Ammon's horn (tissue), 1 donor: ENCODE measurements at regions not wholly inside any gene's neighbourhood (a gene's known extent, or its start where the extent isn't known, plus 50 kb on each side); places are given as distances from the start of the nearest gene placed in this dataset.
"Not testable (repeated sequence)": the region's sequence is repeated elsewhere in the genome, so short reads cannot be mapped to it uniquely, and the experiment has no call there.

ENCODE experiments used
- DNase-seq: peaks from one replicate; pipeline ENCODE4 v3.0.0-alpha.2; 2016; ENCODE audit warnings: low spot score

DNA sequence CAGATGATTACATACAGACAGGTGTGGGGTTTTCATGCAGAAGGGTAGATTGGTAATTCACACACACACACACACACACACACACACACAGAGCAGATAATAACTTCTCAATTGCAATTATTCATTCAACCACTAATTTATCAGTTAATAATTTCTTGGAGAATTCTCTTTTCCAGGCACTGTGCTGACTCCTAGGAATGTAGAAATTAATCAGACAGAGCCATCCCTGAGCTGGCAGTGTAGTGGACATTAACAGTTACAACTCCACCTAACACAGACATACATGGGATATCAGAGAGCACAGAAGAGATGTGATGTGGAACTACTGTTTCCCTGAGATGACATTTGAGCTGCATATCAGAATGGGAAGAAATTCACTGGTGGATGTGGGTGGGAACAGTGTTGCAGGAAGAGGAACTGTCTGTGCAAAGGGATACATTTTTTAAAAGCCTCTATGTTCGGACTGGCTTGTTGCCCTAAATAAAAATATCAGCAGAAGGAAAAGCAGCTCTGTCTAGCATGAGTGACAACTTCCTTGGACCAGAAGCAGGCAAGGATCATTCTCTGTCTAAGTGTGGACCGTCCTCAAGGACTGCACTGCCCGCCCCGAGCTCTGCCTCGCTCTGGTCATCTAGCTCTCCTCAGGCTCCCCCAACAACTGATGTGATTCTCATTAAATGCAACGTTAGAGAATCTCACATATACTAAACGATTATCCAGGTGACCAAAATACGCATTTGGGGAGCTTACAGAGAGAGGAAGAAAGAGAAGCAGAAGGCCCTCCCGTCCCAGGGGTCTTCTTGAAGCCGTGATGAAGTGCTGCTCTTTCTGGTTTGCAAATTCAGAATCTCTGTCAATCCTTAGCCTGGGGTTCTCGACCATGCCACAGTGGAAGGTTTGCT lies 173.4 kb upstream of the TRIB2 start:
- DNase-seq, result no peak

DNA sequence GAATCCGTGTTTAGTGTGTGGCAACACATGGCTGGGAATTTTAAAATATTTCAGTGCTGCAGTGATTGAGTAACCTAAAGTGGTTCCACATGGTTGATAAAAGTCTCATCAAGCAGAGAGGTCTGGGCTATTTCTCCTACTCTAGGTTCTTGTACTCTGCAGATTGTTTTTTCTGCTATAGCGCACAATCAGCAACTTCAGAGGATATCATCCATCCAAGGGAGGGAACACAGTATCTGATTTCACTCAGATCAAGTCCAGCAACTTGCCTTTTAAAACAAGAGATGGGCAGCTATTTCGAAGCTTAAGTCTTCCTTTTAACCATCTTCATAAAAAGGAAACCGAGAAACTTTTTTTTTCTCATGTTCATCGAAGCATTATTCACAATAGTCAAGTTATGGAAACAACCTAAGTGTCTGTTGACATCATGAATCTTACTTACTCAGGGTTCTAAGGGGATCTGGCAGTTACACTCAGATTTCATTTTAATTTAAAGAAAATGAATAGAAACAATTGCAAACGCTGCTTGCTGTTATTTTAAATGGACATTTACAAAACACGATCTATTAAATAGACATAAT lies 172.7 kb upstream of the TRIB2 start:
- no peak for DNase-seq

DNA sequence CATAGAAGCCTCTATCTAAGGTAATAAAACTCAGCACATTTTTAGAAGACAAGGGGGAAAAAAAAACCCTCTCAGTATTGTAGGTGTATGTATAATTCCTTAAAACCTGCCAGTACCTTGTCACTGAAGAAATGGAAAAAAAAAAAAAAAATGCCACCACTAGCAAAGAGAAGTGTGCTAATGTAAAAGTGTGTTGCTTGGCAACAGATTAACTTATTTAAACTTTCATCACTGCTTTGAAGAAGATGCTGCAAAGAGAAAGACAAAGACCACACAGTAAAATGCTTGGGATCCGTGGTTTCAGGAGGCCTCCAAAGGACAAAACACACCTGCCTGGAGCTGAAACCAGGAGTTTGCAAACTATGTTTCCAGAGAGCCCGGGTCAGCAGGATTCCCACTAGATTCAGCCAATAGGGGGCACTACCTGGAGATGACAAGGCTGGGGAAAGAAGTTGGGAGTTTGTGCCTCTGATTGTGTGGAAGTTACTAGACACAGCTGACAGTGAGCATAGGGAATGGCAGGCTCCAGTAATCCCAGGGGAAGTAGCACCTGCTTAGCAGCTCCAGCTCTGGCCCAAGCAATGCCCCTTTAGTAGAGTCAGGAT lies 169.1 kb upstream of the TRIB2 start:
- DNase-seq, result no peak

- no peak for DNase-seq
Observed at GRCh38 chr2:12548906-12549305, 167.8 kb upstream of the TRIB2 start.

DNA sequence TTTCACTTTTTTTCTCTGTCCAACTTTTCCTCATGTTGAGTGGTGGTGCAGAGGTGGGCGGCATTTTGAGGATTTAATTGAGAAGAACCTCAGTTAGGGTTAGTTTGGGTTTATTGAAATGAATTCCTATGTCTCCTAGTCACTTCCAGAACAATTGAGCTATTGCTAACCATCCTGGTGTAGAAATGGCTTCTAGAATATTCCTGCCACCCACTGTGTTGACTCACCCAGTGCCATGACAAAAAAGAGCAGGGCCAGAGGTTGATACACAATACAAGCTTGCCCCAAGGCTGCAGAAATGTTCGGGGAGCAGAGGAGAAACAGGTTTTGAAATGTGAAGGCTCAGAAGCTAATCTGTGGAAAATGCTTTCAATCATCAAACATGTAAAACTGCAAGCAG lies 167.1 kb upstream of the TRIB2 start:
- no peak for DNase-seq

DNA sequence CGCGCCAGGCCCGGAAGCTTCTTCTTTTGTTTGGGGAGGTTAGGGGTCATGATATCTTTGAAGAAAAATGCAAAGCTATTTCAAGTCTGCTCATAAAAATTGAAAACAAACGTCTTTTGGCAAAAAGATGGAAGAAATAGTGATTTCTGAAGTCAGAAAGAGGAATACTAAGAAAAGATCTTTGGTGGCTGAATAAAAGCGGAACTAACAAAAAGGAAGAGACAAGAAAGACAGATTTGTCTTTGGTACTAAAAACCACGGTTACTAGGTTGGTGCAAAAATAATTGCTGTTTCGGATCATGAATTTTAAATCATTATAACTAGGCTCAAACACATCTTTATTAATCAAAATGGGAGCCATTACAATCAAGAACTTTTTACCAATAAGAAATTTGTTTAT lies 164.6 kb upstream of the TRIB2 start:
- no peak for DNase-seq

DNA sequence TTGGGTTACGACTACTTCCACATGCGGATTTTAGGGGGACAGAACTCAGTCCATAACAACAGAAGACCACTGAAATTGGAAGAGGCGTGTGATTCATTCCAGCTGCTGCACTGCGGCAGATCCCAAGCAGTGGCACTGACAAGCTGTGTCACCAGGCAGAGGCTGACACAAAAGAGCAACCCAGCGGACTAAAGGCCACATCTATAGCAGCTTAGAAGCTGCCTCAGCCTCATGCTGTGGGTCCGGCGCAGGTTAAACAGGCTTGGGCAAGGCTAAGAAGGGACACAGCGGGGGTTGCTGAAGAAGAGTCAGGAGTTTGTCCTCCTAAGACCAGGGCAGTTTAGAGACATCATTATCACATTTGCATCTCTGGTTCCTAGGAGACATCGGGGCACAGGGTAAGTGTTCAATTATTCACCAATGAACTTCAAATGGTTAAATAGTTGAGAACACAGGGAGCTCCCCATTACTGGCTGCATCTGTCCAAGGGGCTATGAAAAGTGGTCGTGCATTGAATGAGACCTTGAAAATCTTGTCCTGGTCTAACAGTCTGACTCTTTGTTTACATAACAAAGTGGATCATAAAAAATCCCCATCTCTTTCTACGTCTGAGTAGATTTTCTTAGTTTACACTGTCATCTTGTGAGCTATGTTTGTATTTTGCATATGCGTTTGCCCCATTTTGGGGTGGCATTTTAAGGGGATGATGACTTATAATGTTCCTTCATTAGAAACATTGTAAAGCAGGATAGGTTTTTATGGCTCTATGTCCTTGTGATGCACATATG lies 162.3 kb upstream of the TRIB2 start:
- DNase-seq, result no peak

DNA sequence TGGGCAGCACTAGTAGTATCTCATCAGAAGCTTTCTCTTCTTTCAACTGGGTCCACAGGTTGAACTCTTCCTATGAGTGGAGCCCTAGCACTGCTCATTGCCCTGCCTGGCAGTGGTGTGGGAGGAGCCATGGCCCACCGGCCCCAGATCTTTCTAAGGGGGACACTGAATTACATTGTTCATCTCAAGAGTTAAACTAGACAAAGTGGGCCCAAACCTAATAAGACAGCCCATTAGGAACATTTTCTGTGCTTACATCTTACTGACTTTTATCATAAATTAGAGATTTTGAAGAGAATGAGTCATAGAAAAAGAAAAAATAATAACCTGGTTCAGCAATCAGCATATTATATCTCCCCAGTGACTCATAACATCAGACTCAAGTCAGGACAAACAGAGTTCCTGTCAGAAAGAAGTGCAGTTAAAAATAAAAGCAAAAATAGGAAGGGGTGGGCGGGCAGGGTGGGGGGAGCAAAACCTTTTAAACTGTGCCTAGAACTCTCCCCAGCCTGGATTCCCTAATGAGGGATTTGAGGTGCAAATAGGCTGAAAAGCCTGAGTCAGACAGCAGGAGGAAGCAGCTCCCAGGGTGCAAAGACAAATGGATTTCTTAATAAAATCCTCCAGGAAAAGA lies 161.6 kb upstream of the TRIB2 start:
- DNase-seq, result no peak

GRCh38 chr2:12556762-12557161 lies 160.0 kb upstream of the TRIB2 start:
- no peak for DNase-seq

DNA sequence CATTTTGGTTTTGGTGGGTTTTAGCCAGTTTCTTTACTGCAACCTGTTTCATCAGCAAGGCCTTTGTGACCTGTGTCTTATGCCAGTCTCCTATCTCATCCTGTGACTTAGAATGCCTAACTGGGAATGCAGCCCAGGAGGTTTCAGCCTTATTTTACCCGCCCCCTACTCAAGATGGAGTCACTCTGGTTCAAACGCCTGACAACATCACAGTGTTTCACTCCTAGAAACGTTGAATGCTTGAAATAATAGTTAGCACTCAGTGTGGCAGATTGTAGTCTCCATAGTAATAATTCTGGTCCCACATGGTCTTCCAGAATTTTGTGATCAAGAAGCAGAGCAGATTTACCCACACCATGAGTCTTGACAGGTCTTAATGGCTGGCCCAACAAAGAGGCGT lies 159.0 kb upstream of the TRIB2 start:
- no peak for DNase-seq

DNA sequence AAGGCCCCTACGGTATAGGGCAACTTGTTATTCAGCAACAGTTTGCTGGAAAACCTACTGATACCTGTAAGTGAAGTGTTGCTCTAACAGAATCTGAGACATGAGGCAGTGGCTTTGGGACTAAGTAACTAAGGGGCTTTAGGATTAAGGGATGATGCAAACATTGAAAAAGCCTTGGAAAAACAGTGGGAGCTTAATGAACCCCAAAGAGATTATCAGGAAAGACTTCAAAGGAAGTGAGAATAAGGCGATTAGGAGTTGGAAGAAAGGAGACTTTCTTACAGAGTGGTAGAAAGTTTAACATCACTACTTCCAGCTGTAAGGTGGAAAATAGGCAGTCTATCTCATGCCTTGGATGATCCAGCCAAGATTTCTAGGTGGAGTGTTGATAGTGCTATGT lies 158.2 kb upstream of the TRIB2 start:
- DNase-seq, result no peak

GRCh38 chr2:12560618-12561017 lies 156.1 kb upstream of the TRIB2 start:
- no peak for DNase-seq

DNA sequence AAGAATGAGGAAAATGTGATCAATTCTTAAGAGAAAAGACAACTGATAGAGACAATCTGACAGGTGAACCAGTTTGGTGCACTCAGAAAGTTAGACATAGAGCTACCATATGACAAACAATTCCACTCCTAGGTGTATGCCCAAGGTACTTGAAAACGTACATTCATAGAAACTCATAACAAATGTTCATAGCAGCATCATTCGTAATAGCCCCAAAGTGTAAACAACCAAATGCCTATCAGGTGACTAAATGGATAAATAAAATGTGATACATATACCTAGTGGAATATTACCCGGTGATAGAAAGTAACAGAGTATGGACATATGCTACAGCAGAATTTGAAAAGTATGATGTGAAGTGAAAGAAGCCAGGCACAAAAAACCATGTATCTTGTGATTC lies 149.3 kb upstream of the TRIB2 start:
- no peak for DNase-seq

- not testable (repeated sequence) for DNase-seq
Observed at GRCh38 chr2:12569510-12569909, 147.2 kb upstream of the TRIB2 start.

DNA sequence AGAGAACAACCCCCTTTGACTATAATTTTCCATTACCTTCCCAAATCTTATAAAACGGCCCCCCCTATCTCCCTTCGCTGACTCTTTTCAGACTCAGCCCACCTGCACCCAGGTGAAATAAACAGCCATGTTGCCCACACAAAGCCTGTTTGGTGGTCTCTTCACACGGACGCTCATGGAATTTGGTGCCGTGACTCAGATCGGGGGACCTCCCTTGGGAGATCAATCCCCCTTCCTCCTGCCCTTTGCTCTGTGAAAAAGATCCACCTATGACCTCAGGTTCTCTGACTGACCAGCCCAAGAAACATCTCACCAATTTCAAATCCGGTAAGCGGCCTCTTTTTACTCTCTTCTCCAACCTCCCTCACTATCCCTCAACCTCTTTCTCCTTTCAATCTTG lies 146.8 kb upstream of the TRIB2 start:
- DNase-seq, result not testable (repeated sequence)

- DNase-seq, result no peak
Observed at GRCh38 chr2:12577091-12577490, 139.6 kb upstream of the TRIB2 start.

- DNase-seq, result no peak
Observed at GRCh38 chr2:12577567-12578253, 139.0 kb upstream of the TRIB2 start.

GRCh38 chr2:12579018-12579417 lies 137.7 kb upstream of the TRIB2 start:
- no peak for DNase-seq

- DNase-seq, result no peak
Observed at GRCh38 chr2:12584338-12584737, 132.4 kb upstream of the TRIB2 start.

DNA sequence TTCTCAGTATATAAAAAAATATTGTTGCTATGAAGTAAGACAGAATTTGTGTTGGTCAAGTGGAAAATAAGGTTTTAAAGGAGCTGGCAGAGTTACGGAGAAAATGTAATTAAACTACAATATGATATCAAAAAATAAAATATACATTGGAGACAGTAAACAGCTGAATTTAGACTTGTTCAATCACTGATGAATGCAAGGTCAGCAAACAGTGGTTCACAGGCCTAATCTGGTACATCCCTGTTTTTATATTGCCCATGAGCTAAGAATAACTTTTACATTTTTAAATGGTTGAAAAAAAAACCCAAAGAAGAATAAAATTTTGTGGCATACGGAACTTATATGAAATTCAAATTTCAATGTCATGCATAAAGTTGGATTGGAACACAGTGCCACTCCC lies 131.0 kb upstream of the TRIB2 start:
- DNase-seq, result no peak

- no peak for DNase-seq
Observed at GRCh38 chr2:12587228-12587627, 129.5 kb upstream of the TRIB2 start.
